PC-9 (cell line): ENCODE measurements at regions not wholly inside any gene's neighbourhood (a gene's known extent, or its start where the extent isn't known, plus 50 kb on each side); places are given as distances from the start of the nearest gene placed in this dataset.

ENCODE experiments used
- CTCF ChIP-seq: fragments of 200-600 bp; sonication (generic); conservative IDR thresholded peaks from 2 replicates; pipeline ENCODE4 v1.6.1; 2017; ENCODE audit warnings: mixed run types, antibody characterized with exemption, mild to moderate bottlenecking, moderate library complexity
- EZH2 ChIP-seq: fragments of 200-600 bp; sonication (generic); IDR thresholded peaks from 2 replicates; pipeline ENCODE4 v1.8.0; 2017; ENCODE audit warnings: antibody characterized with exemption, low read depth

- TF ChIP-seq CTCF (no peak), EZH2 (no peak)
Measured at GRCh38 chr4:53697016-53697685, 105.9 kb upstream of the LNX1 start.
